H9 (cell line): ENCODE measurements at regions not wholly inside any gene's neighbourhood (a gene's known extent, or its start where the extent isn't known, plus 50 kb on each side); places are given as distances from the start of the nearest gene placed in this dataset.

Experiments used
- DNase-seq: peaks from one replicate; pipeline ENCODE4 v3.0.0-alpha.2; 2017
- H2AFZ ChIP-seq: one replicate; pipeline ENCODE4 v1.6.1; 2013; ENCODE audit warnings: mild to moderate bottlenecking, low read length, control low read depth, moderate library complexity
- H2AK5ac ChIP-seq: 2 replicates; pipeline ENCODE4 v1.6.1; 2013; ENCODE audit warnings: low read length, control low read depth, mixed read lengths; ENCODE audit not compliant: insufficient read length
- H2BK120ac ChIP-seq: one replicate; pipeline ENCODE4 v1.6.1; 2013; ENCODE audit warnings: low read depth, mild to moderate bottlenecking, low read length, control low read depth, inconsistent platforms; ENCODE audit not compliant: poor library complexity, severe bottlenecking
- H2BK12ac ChIP-seq: 2 replicates; pipeline ENCODE4 v1.6.1; 2013; ENCODE audit warnings: low read length, control low read depth, mixed read lengths, low read depth; ENCODE audit not compliant: insufficient read length
- H2BK15ac ChIP-seq: 2 replicates; pipeline ENCODE4 v1.6.1; 2013; ENCODE audit warnings: low read depth, low read length, control low read depth
- H2BK20ac ChIP-seq: one replicate; pipeline ENCODE4 v1.6.1; 2013; ENCODE audit warnings: low read depth, mild to moderate bottlenecking, low read length, control low read depth, inconsistent platforms; ENCODE audit not compliant: poor library complexity, severe bottlenecking
- H2BK5ac ChIP-seq: 2 replicates; pipeline ENCODE4 v1.6.1; 2013; ENCODE audit warnings: low read length, control low read depth, mixed read lengths; ENCODE audit not compliant: insufficient read length
- H3K14ac ChIP-seq: 2 replicates; pipeline ENCODE4 v1.6.1; 2013; ENCODE audit warnings: low read length, control low read depth; ENCODE audit not compliant: insufficient read depth
- H3K18ac ChIP-seq: 2 replicates; pipeline ENCODE4 v1.6.1; 2013; ENCODE audit warnings: low read depth, mild to moderate bottlenecking, mixed read lengths, low read length, control low read depth; ENCODE audit not compliant: insufficient read length
- H3K23ac ChIP-seq: 2 replicates; pipeline ENCODE4 v1.6.1; 2013; ENCODE audit warnings: low read length, control low read depth, mixed read lengths, low read depth; ENCODE audit not compliant: insufficient read length
- H3K23me2 ChIP-seq: 2 replicates; pipeline ENCODE4 v1.6.1; 2013; ENCODE audit warnings: low read depth, mild to moderate bottlenecking, mixed read lengths, low read length, control low read depth; ENCODE audit not compliant: insufficient read length, poor library complexity, severe bottlenecking
- H3K27ac ChIP-seq: 2 replicates; pipeline ENCODE4 v1.5.1; 2013; ENCODE audit warnings: low read length, control low read depth, mixed read lengths, low read depth; ENCODE audit not compliant: insufficient read length
- H3K27me3 ChIP-seq: 2 replicates; pipeline ENCODE4 v1.6.1; 2013; ENCODE audit warnings: low read length, control low read depth, inconsistent platforms; ENCODE audit not compliant: insufficient read depth
- H3K4ac ChIP-seq: 2 replicates; pipeline ENCODE4 v1.6.1; 2013; ENCODE audit warnings: low read depth, mild to moderate bottlenecking, control low read depth, inconsistent platforms, low read length, moderate library complexity
- H3K4me1 ChIP-seq: 2 replicates; pipeline ENCODE4 v1.6.1; 2013; ENCODE audit warnings: low read length, control low read depth, inconsistent platforms; ENCODE audit not compliant: insufficient read depth
- H3K4me2 ChIP-seq: 2 replicates; pipeline ENCODE4 v1.6.1; 2013; ENCODE audit warnings: low read length, control low read depth, mixed read lengths; ENCODE audit not compliant: insufficient read length, insufficient read depth
- H3K56ac ChIP-seq: 2 replicates; pipeline ENCODE4 v1.6.1; 2013; ENCODE audit warnings: low read depth, mild to moderate bottlenecking, mixed read lengths, low read length, control low read depth; ENCODE audit not compliant: insufficient read length
- H3K79me1 ChIP-seq: 2 replicates; pipeline ENCODE4 v1.6.1; 2013; ENCODE audit warnings: low read depth, mild to moderate bottlenecking, moderate library complexity, low read length, control low read depth, inconsistent platforms; ENCODE audit not compliant: insufficient read depth, poor library complexity, severe bottlenecking
- H3K79me2 ChIP-seq: 2 replicates; pipeline ENCODE4 v1.6.1; 2013; ENCODE audit warnings: low read length, control low read depth, inconsistent platforms; ENCODE audit not compliant: insufficient read depth
- H3K9ac ChIP-seq: 2 replicates; pipeline ENCODE4 v1.6.1; 2013; ENCODE audit warnings: low read length, control low read depth, mixed read lengths; ENCODE audit not compliant: insufficient read length; ENCODE audit errors: extremely low read depth
- H3K9me3 ChIP-seq: one replicate; pipeline ENCODE4 v1.6.1; 2013; ENCODE audit warnings: low read depth, low read length, inconsistent platforms; ENCODE audit not compliant: control insufficient read depth
- H3T11ph ChIP-seq: one replicate; pipeline ENCODE4 v1.6.1; 2013; ENCODE audit warnings: mild to moderate bottlenecking, low read length, control low read depth, inconsistent platforms
- H4K20me1 ChIP-seq: one replicate; pipeline ENCODE4 v1.6.1; 2013; ENCODE audit not compliant: control insufficient read depth, insufficient read length, insufficient read depth
- H4K5ac ChIP-seq: 2 replicates; pipeline ENCODE4 v1.6.1; 2013; ENCODE audit warnings: low read depth, mild to moderate bottlenecking, mixed read lengths, low read length, control low read depth; ENCODE audit not compliant: insufficient read length
- H4K8ac ChIP-seq: replicated peaks from 2 replicates; pipeline ENCODE4 v1.6.1; 2013; ENCODE audit warnings: low read length, control low read depth, mixed read lengths, low read depth; ENCODE audit not compliant: insufficient read length
- H4K91ac ChIP-seq: 2 replicates; pipeline ENCODE4 v1.6.1; 2013; ENCODE audit warnings: low read depth, mild to moderate bottlenecking, moderate library complexity, mixed read lengths, low read length, control low read depth; ENCODE audit not compliant: insufficient read length
- H3K27ac Mint-ChIP-seq, 3 experiments: 2 replicates in 2 of 3; 3 replicates in 1 of 3; pipeline ENCODE4 v1.8.0; 2020 to 2021; ENCODE audit warnings: mixed read lengths in 3 of 3, mild to moderate bottlenecking in 1 of 3, moderate library complexity in 1 of 3
- H3K27me3 Mint-ChIP-seq: 2 replicates; pipeline ENCODE4 v1.8.0; 2021; ENCODE audit warnings: low read depth, mild to moderate bottlenecking, moderate library complexity, mixed read lengths
- H3K36me3 Mint-ChIP-seq, 3 experiments: 2 replicates in 2 of 3; 3 replicates in 1 of 3; pipeline ENCODE4 v1.8.0; 2020 to 2021; ENCODE audit warnings: low read depth in 3 of 3, mixed read lengths in 3 of 3; ENCODE audit not compliant: insufficient read depth in 1 of 3
- H3K4me1 Mint-ChIP-seq, 2 experiments: 2 replicates each; pipeline ENCODE4 v1.8.0; 2020; ENCODE audit warnings: mixed read lengths in 2 of 2
- H3K4me3 Mint-ChIP-seq, 2 experiments: 2 replicates in 1 of 2; 3 replicates in 1 of 2; pipeline ENCODE4 v1.8.0; 2020 to 2021; ENCODE audit warnings: mild to moderate bottlenecking in 2 of 2, mixed read lengths in 2 of 2, moderate library complexity in 1 of 2
- H3K9me3 Mint-ChIP-seq, 2 experiments: 2 replicates in 1 of 2; 3 replicates in 1 of 2; pipeline ENCODE4 v1.8.0; 2020; ENCODE audit warnings: mild to moderate bottlenecking in 2 of 2, mixed read lengths in 2 of 2, moderate library complexity in 1 of 2
- WGBS: extraction: QIAGEN DNeasy Blood & Tissue Kit; methylation state at CpG from one replicate; pipeline ENCODE4 v1.1.7; 2013; ENCODE audit warnings: missing lambda C conversion rate, low lambda C conversion rate, mixed read lengths; ENCODE audit not compliant: insufficient read length; ENCODE audit errors: extremely low coverage; 5-methylcytosine and 5-hydroxymethylcytosine counted together
- TF ChIP-seq, protein P1 (sequence below): fragments of 200-600 bp; sonication (generic); conservative IDR thresholded peaks from 3 replicates; pipeline ENCODE4 v1.8.0; 2021; ENCODE audit warnings: antibody characterized with exemption, mild to moderate bottlenecking

- no peak overlapping the region for H2BK12ac ChIP-seq
- no peak overlapping the region for H3T11ph ChIP-seq
- no peak overlapping the region for H3K4me3 Mint-ChIP-seq
- no peak overlapping the region for H4K5ac ChIP-seq
- H3K27me3 ChIP-seq: no peaks in the 10 kb centered on the region
- no peaks in the 10 kb centered on the region; the same call in 1 of the 2 replicates for H3K27me3 Mint-ChIP-seq
- no peak overlapping the region for H2BK20ac ChIP-seq
- H3K4me2 ChIP-seq: no peak overlapping the region
- no peak overlapping the region for H3K18ac ChIP-seq
- WGBS: no CpG with 5 or more reads among the region's 3 CpGs
- no peak overlapping the region for H4K8ac ChIP-seq
- TF ChIP-seq, protein P1, sequence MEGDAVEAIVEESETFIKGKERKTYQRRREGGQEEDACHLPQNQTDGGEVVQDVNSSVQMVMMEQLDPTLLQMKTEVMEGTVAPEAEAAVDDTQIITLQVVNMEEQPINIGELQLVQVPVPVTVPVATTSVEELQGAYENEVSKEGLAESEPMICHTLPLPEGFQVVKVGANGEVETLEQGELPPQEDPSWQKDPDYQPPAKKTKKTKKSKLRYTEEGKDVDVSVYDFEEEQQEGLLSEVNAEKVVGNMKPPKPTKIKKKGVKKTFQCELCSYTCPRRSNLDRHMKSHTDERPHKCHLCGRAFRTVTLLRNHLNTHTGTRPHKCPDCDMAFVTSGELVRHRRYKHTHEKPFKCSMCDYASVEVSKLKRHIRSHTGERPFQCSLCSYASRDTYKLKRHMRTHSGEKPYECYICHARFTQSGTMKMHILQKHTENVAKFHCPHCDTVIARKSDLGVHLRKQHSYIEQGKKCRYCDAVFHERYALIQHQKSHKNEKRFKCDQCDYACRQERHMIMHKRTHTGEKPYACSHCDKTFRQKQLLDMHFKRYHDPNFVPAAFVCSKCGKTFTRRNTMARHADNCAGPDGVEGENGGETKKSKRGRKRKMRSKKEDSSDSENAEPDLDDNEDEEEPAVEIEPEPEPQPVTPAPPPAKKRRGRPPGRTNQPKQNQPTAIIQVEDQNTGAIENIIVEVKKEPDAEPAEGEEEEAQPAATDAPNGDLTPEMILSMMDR: no peak
- no peaks in the 10 kb centered on the region for H3K79me2 ChIP-seq
- no peaks in the 10 kb centered on the region for H3K23me2 ChIP-seq
- no peaks in the 10 kb centered on the region for H3K9me3 Mint-ChIP-seq
- no peaks in the 10 kb centered on the region for H4K20me1 ChIP-seq
- DNase-seq: no peak
- H2BK120ac ChIP-seq: no peak overlapping the region
- H3K36me3 Mint-ChIP-seq: no peaks in the 10 kb centered on the region
- no peak overlapping the region for H3K27ac Mint-ChIP-seq
- H3K4me1 ChIP-seq: no peaks in the 10 kb centered on the region
- H3K27ac ChIP-seq: no peak overlapping the region
- no peak overlapping the region for H2BK15ac ChIP-seq
- no peak overlapping the region for H4K91ac ChIP-seq
- no peak overlapping the region for H2AK5ac ChIP-seq
- peaks cover 0 to 5% of the 10 kb centered on the region in 2 experiments; a peak in 2 of 4 replicates for H3K4me1 Mint-ChIP-seq
- no peak overlapping the region for H3K4ac ChIP-seq
- no peaks in the 10 kb centered on the region for H3K79me1 ChIP-seq
- no peaks in the 10 kb centered on the region for H3K9me3 ChIP-seq
- no peak overlapping the region for H3K56ac ChIP-seq
- H2BK5ac ChIP-seq: no peak overlapping the region
- H3K14ac ChIP-seq: no peak overlapping the region
- no peak overlapping the region for H3K9ac ChIP-seq
- H3K23ac ChIP-seq: no peak overlapping the region
- no peak overlapping the region for H2AFZ ChIP-seq
Measured at GRCh38 chr2:198282061-198282460, 477.7 kb downstream of the PLCL1 start.
